HUDEP-2 (cell line): ENCODE measurements at regions not wholly inside any gene's neighbourhood (a gene's known extent, or its start where the extent isn't known, plus 50 kb on each side); places are given as distances from the start of the nearest gene placed in this dataset.

ENCODE experiments used
- DNase-seq, 76 experiments: peaks; one replicate each; lab custom pipeline; 2025; ENCODE audit not compliant: unreplicated experiment in 76 of 76; lab: John Stamatoyannopoulos, UW

DNA sequence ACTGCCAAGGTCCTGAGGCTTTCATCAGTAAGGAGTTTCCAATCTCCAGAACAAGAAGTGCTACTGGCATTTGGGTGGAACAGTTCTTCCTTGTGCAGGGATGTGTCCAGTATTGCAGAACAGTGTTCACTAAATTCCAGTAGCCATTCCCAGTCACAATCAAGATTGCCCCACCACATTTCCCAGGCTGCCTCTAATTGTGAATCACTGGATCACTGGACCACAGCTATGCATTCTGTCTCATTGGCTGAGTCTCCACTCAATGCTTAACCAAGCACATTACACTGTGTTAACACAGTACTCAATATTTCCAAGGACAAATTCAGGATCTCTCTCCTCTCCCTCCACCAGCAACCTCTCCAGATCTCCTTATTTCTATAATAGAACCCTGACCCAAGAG, 160.2 kb upstream of the CCDC150 start:
- DNase-seq: no peak

DNA sequence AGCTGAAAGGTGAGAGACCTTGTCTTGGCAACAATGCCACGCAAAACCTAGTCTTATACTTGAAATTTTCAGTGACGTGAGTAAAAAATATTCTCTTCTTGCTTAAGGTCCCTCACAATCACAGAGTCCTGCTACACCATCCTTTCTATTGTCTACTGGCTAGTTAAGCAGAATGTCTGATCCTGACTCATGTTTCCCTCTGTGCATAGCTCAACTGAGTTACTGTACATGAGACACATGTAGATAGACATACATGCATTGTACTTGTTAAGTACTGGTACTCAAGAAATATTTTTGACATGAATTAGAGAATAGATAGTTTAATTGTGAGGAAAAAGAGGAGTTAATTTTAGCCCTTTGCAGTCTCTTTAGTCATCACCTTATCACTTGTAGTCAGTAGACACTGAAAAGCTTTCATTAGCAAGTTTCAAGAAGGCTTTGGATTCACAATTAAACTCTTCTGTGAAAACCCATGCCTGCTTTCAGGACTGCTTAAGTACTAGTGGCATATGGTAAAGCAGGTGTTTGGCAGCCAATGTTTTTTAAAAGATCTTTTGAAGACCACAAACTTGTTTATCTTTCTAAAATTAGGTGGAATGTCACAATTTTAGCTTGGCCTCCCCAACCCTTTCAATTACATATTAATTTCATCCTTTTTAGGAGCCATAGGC, 158.7 kb upstream of the CCDC150 start:
- DNase-seq: no peak

DNA sequence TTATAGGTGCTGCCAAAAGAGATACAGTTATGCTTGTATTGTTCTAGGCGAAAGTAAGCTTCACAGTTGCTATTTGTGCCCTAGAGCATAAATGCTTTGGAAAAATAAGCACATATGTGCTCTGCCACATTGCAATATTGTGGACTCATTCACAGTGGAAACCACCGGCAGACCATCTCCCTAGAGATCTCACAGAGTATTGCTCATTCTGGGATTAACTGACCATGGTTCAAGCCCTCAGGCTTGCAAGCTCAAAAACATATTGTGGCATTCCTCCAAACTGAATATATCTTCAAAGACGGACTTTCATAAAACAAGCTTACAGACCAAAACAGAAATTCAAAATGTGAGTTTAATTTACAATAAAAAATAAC, 158.2 kb upstream of the CCDC150 start:
- DNase-seq: no peak

DNA sequence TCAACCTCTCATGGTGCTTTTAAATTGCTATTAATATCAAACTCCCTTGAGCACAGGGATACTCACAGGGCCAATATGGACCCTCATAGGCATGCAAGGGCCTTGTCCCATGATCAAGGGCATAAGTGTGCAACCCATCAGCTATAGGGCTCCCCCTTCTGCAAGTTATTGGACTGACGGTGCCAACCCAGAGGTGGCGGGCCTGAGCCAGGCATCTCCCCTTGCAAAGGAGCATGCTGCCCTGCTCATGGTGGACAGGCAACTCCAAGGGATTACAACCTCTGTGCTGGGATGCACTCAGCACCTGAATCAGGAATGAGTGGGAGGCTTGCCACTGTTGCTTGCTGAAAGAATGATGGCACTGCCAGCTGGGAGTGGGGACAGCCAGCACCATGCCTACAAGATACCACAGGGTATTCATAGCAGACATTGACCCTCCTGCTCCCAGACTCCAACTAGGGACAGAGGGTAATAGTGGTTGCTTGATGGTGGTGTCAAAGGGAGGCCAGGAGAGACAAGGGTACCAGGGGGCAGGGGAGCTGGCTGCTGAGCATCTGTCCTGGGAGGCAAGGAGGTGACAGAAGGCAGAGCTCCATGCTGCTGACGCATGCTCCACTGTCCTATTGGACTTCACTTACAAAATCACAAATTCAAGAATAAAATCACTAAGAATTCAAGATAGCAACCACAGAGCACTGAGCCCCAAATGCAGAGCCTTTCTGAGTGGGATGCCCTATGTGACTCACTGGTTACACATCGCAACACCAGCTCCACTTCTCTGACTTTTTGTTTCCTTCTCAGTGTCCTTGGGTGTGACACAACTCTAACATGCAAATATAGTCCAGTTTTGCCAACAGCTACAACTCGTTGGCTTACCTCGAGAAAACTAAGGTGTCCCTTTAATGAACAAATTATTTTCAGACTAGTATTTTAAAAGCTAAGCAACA, 157.1 kb upstream of the CCDC150 start:
- DNase-seq: no peak

DNA sequence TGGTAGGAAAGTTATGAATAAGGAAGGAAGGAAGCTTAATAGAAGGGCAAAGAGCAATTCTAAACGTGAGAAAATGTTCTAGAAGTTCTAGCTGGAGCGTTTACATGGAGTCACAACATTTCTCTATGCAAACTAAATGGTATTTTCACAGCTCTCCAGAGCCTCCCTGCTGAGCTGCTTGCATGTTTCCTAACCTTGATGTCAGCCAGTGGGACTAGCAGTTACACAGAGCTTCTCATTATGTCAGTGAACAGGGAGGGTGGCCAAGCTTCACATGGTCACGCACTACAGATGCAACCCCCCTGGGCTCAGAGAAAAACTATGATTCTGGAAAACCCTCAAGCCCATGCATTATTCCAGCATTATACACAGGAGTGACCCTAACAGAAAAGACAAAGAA, 153.4 kb upstream of the CCDC150 start:
- DNase-seq: no peak

DNA sequence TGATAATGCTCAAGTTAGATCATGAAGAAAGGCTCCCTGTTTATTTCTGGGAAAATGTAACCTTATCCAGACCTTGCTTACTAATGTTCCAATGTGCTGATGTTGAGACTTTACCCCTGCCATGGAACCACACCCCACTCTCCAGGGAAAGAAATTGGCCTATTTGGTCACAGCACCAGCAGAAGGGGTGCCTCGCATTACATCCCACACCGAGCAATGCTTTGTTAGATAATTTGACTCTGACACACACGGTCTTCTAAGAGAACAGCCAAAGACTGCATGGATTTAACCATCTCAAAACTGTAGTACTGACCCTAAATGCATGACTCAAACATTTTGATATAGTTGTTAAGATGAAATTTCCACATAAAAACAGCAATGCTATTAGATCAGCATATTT, 152.1 kb upstream of the CCDC150 start:
- DNase-seq: no peak

DNA sequence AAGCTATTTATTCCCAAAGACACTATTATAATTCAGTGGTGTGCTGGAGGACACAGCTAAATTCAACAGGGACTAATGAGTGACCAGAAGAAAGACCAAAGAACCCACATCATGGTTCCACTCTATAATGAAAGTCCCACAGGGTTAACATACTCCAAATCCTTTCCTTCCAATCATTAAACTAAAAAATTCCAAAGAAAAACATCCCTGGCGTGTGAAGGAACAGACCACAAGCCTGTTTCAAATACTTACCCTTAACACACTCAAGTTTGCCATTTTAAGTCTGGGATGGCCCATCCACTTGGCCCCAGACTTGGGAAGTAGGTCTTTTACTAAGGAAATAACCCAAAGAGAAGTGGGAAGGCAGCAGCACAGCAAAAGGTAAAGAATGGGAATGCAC, 150.1 kb upstream of the CCDC150 start:
- DNase-seq: no peak

DNA sequence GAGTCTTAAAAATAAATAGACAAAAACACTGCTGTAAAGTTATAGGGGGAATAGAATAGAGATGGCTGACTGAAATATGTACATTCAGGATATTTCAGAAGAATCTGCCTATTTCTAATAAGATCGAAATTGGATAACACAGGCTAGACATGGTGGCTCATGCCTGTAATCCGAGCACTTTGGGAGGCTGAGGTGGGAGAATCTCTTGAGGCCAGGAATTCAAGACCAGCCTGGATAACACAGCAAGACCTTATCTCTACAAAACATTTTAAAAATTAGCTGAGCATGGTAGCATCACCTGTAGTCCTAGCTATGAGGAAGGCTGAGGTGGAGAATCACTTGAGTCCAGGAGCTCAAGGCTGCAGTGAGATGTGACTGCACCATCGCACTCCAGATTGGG, 146.6 kb upstream of the CCDC150 start:
- no peak for DNase-seq

DNA sequence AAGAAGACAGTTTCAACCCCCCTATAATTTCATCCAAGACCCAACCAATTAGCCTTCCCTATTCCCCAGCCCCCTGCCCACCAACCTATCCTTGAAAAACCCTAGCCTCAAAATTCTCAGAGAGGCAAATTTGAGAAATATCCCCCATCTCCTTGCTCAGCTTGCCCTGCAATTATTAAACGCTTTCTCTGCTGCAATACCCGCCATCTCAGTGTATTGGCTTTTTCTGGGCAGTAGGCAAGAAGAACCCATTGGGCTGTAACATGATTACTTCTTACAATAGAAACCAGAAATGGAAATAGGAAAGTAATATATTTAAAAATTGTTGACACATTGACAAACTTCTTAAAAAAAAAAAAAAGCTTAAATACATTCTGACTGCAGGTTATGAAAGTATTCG, 140.6 kb upstream of the CCDC150 start:
- DNase-seq: no peak

DNA sequence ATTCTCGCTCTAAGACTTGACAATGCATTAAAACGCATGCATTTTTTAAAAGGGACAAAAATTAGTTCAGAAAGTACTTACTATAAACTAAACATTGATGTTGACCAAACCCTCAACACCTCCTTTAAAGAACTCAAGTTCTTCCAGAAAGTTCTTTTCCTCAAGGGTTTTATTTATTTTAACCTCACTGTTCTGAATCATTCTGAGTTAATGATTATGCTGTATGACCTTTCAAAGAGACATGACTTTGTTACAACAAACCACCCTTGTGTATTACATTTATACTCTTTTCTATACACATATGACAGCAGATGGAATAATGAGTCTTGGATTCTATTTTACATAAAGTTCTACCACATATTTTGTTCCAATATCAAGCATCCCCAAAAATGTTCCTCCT, 139.8 kb upstream of the CCDC150 start:
- DNase-seq: no peak

DNA sequence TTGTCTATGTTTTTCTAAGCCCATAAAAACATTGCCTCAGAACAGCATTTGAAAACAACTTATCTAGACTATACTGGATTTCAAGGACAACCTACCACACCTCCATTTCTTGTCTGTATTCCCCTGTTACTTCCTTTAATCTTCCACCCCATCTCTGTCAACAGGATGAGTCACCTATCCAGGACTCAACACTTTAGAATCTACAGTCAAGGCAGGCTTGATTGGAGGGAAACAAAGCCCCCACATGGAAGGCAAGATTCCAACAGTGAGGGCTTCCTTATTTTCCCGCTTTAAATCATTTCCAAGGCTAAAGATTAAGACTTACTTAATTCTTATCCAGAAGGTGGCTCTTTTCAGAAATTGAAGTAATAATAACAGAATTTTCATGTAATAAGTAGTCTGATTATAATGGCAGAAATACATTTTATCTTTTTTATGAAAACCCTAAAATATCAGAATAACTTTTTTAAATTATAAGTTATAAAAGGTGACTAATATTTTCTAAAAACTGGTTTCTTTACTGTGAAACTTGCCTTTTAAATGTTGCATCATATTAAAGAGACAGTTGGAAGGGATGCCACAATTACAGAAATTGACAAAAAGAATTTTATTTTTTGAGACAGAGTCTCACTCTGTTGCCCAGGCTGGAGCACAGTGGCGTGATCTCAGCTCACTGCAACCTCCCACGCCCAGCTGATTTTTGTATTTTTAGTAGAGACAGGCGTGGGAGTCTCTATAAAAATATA, 138.7 kb upstream of the CCDC150 start:
- DNase-seq: no peak

DNA sequence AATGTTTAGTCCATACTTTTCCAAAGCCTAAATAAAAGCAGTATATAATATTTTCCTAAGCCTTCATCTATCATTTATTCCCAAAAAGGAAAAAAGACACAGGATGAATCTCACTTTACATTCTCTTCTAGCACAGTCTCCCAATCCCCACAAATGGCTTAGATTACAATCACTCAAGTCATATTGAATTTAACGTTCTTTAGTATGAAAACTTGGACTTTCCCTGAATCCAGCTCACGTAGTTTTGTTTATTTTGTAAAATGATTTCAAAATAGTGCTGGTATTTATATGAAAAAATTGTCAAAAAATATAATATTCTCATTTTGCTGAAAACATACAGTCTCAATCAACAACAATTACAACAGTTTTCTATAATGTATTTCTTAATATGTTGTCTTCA, 137.7 kb upstream of the CCDC150 start:
- DNase-seq: no peak

DNA sequence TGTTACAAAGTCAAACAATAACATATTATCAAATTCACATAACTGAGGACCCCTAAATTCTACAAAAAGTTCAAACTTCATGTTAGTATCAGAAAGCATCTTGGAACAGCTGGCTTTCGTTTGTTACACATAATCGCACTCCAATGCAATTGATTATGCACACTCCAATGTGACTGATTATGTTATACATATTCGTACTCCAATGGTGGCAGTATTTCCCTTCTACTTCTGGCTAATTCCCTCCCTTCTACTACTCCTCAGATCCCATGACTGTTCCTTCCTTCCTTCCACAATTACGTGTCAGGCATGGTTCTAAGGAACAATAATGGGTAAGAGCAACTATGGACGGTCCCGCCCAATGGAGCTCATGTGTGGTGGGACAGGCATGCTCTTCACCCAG, 137.1 kb upstream of the CCDC150 start:
- DNase-seq: no peak

DNA sequence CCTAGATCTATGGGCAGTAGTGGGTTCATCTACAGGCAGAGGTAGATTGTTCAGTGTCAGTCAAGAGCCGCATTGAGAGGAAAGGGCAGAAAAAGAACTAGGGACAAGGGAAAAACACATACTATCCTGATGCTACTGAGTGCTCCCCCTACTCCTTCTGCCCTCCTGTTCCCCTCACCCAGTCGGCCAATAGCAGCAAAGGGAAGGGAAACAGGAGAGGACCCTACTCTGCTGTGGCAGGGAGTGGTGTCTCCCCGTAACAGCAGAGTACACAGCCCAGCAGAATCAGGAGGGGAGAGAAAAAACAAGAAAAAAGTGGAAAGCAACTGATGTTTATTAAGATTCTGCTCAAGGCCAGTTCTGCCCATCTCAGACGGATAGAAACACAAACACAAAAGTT, 136.1 kb upstream of the CCDC150 start:
- no peak for DNase-seq

DNA sequence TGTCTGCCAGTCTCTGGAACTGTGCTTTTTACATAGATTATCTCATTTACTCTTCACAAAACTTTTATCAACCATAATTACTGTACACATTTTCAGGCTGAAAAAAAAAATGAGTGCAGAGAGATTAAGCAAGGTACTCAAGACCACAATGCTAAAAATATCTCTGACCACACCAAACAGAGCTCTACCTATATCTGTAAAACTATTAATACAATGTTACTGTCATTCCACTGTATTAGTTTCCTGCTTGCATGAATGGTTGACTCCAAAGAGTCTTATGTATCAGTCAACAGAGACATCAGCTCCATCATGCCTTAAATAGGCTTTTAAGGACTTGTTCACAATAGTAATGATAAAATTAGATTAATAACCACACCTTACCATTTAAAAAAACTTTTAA, 134.7 kb upstream of the CCDC150 start:
- no peak for DNase-seq

DNA sequence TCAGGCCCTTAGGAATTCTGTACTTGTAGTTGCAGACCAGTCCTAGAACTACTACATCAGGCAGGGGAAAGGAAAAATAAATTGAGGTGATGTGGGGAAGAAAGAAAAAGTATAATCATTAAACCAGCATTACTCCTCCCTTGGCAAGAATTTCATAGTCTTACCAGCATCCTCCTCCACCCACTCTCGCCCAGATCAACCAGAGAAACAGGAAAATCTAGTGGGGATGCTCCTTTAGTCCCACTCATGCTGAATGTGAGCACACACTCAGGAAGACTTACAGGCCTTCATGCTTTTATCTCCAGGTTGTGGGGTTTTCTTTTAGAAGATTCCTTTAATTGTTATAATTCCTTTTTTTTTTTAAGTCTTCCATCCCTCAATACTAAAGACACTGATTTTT, 129.3 kb upstream of the CCDC150 start:
- DNase-seq: no peak

DNA sequence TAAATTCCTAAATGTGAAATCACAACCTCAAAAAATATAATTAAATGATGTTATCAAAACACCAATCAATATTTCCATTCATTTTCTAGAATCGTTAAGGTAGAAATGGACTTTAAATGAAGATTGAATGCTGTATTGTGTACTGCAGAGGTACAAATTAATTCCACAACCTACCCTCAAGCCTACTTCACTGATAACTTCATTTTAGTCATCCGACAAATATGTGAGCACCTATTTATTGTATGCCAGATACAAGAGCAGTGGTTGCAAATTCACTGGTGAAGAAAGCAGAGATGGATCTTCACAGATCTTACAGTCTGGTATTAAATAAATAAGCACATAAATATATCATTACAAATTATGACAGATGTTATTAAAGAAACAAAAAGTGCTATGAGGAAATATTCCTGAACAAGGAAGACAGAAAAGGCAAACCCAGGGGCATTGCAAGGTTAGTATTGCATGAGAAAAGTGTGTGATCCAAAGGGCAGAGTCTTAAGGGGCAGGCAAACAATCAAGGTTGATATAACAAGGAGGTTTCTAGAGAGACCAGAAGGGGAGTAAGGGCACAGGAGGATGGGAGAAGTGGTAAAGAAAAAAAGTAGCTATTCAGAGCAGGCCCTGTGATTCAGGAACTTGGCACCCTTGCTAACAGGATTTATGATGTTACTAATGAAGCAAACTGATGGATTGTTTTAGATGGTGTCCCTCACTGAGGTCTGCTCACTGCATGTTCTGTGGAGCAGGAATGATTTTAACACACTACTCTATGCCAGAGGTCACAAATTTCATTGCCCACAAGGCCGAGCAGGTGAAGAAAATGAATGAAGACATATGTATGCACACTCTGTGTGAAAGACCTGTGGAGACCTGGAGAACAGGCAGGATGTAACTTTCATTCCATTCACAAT, 128.0 kb upstream of the CCDC150 start:
- DNase-seq: no peak

DNA sequence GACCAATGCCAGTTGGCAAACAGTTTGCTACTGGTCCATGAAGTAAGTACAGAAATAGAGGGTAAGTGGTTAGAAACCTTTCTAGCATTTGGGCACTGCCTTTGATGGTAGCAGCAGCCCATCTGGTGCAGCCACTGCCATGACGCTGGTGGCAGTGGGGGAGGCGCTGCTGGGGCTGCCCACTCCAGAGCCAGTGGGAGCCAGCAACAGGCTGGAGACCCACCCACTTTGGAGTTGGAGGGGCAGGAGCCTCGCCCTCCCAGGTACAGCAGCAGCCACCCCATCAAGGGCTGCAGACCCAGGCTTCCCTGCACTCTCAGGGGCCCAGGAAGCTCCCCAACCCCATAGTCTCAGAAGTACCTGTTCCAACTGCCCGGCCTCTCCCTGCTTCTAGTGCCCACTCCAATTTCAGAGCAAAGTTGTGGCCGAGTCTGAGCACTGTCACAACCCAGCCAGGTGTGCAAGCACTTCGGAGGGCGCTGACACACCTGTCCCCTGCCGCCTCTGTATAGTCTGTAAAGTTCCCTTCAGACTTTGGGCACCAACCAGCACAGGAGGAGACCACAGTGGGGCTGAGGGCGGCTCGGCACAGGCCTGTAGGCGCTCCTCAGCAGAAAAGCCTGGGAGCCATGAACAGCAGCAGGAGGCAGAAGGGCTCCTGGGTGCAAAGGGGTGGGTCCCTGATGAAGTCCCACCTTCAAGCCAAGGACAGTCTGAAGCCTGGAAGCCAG, 125.6 kb upstream of the CCDC150 start:
- no peak for DNase-seq

DNA sequence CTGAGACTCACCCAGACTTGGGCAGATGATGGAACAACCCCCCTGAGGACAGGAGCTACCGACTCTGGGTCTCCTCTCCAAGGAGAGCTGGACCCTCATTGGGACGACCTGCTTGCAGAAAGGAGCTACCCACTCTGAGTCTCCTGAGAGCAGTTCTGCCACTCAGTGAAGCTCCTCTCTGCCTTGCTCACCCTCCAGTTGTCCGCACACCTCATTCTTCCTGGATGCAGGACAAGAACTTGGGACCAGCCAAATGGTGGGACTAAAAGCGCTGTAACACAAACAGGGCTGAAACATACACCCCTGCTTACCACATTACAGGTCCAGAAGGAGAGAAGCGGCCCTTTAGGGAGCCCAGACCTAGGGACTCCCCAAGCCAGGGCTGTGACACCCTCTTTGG, 124.9 kb upstream of the CCDC150 start:
- DNase-seq: no peak

DNA sequence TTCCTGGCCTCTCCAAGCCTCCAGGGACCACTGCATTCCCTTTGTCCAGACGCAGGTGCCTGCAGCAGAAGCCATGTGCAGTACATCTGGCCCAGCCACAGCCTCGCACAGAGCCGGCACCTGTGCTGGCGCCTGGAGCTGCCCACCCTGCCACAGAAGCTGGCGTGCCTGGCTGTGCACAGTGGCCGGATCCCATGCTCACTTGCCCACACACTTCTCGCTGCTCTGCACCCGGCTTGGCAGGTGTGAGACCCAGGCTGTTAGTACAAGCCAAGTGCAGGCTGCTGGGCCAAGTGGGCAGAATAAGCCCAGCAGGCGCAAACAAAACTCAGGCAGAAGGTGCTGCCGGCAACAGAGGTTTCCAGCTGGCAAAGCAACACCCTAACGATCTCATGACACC, 124.5 kb upstream of the CCDC150 start:
- no peak for DNase-seq
